ENCODE measurements at regions not wholly inside any gene's neighbourhood (a gene's known extent, or its start where the extent isn't known, plus 50 kb on each side); places are given as distances from the start of the nearest gene placed in this dataset.

GRCh38 chr4:156628858-156629257, 342.7 kb downstream of the PDGFC start:
- Histone ChIP-seq H4K20me1 (replicated peaks; ENCODE audit: control insufficient read depth, extremely low read depth, insufficient read depth, low read length) (no peaks in the 10 kb centered on the region), H3K9me3 (replicated peaks; ENCODE audit: control insufficient read depth, insufficient read depth, low read length) (no peaks in the 10 kb centered on the region), H3K9me1 (replicated peaks; ENCODE audit: control insufficient read depth, extremely low read depth, insufficient read depth, low read length) (no peaks in the 10 kb centered on the region), H3K27ac (ENCODE audit: insufficient read depth, low read depth, low read length) (no peak overlapping the region), H3K9ac (replicated peaks; ENCODE audit: extremely low read depth, insufficient read depth, low read length) (no peak overlapping the region), H3K27me3 (ENCODE audit: control insufficient read depth in 2 of 2, insufficient read depth in 2 of 2, low read length in 2 of 2) (no peaks in the 10 kb centered on the region), H3K4me1 (ENCODE audit: control insufficient read depth, extremely low read depth, insufficient read depth, low read length) (no peaks in the 10 kb centered on the region), H3K4me2 (ENCODE audit: insufficient read depth, low read length) (no peak overlapping the region), H3K36me3 (ENCODE audit: control insufficient read depth in 2 of 2, extremely low read depth in 1 of 2, insufficient read depth in 2 of 2, low read length in 2 of 2) (no peaks in the 10 kb centered on the region), H3K4me3 (replicated peaks in 1 of 3; ENCODE audit: insufficient read depth in 1 of 3, low read depth in 1 of 3, low read length in 3 of 3) (no peak overlapping the region), H3K79me2 (ENCODE audit: control insufficient read depth, insufficient read depth, low read length) (no peaks in the 10 kb centered on the region), H2AFZ (ENCODE audit: low read depth, low read length) (no peak overlapping the region)
- dilution Hi-C loops (cut with MboI; ENCODE audit: extremely low pct_ligation_motif_present, low sequenced_read_pairs): no loop called here
- DNase-seq (ENCODE audit: low read depth, low spot score) (no peak), FAIRE-seq (no peak)
- BruUV-seq (replicated peaks): no TSS peak
- TF ChIP-seq FOS (IDR thresholded peaks at IDR 0.05; ENCODE audit: borderline replicate concordance, insufficient read depth, low read length): no peak
- TF ChIP-seq JUN (IDR thresholded peaks at IDR 0.05; ENCODE audit: borderline replicate concordance, insufficient read depth, insufficient read length, low read depth): no peak
- TF ChIP-seq GATA2 (IDR thresholded peaks at IDR 0.05; ENCODE audit: insufficient read depth, insufficient read length, low read depth, low read length): no peak
- TF ChIP-seq POLR2AphosphoS5 (IDR thresholded peaks at IDR 0.05; ENCODE audit: insufficient read depth, low read depth, low read length): no peak
- TF ChIP-seq EZH2 (IDR thresholded peaks at IDR 0.05; ENCODE audit: borderline replicate concordance, low read depth, low read length, severe bottlenecking): no peak
- TF ChIP-seq, protein P1, sequence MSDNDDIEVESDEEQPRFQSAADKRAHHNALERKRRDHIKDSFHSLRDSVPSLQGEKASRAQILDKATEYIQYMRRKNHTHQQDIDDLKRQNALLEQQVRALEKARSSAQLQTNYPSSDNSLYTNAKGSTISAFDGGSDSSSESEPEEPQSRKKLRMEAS (IDR thresholded peaks at IDR 0.05; ENCODE audit: insufficient read depth, insufficient read length): no peak
- intact Hi-C loops (cut with micrococcal nuclease): no loop called here
- POLR2A ChIA-PET: no interaction called here
- CTCF ChIA-PET: interaction anchor here (0.7 to 1.2 kb wide), 2 partner anchors 11 to 340 kb away, joined by 3 read pairs; no protein-coding TSS in a partner anchor

DNA sequence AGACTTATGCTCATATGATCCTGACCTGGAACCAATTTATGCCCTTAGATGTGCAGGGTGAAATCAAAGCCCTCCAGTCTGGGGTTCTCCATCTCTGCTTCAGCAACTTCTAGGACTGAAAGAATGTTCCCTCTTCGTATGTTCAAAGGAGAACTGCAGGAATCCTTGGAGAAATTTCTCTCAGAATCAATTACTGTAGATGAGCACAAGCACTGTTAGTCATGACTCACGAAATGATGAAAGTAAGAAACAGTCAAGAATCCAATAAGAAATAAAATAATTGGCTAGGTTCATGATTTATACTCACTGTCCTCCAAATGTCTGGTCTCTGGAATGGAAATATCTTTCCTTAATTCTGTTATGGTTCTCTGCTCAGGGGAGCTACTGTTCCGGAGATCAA, 348.2 kb downstream of the PDGFC start:
- H3K9ac ChIP-seq (replicated peaks; ENCODE audit: extremely low read depth, insufficient read depth, low read length): no peak overlapping the region
- intact Hi-C loops (cut with micrococcal nuclease): no loop called here
- no peak overlapping the region for H2AFZ ChIP-seq (ENCODE audit: low read depth, low read length)
- CTCF ChIA-PET: no interaction called here
- peak; percentile 12 for FAIRE-seq
- no peak for DNase-seq (ENCODE audit: low read depth, low spot score)
- H3K4me2 ChIP-seq (ENCODE audit: insufficient read depth, low read length): no peak overlapping the region
- no peaks in the 10 kb centered on the region for H4K20me1 ChIP-seq (replicated peaks; ENCODE audit: control insufficient read depth, extremely low read depth, insufficient read depth, low read length)
- no peaks in the 10 kb centered on the region for H3K79me2 ChIP-seq (ENCODE audit: control insufficient read depth, insufficient read depth, low read length)
- no peak overlapping the region for H3K4me3 ChIP-seq (replicated peaks in 1 of 3; ENCODE audit: insufficient read depth in 1 of 3, low read depth in 1 of 3, low read length in 3 of 3)
- H3K9me3 ChIP-seq (replicated peaks; ENCODE audit: control insufficient read depth, insufficient read depth, low read length): no peaks in the 10 kb centered on the region
- no peaks in the 10 kb centered on the region for H3K27me3 ChIP-seq (ENCODE audit: control insufficient read depth in 2 of 2, insufficient read depth in 2 of 2, low read length in 2 of 2)
- no peak overlapping the region for H3K27ac ChIP-seq (ENCODE audit: insufficient read depth, low read depth, low read length)
- no peaks in the 10 kb centered on the region for H3K4me1 ChIP-seq (ENCODE audit: control insufficient read depth, extremely low read depth, insufficient read depth, low read length)
- TF ChIP-seq POLR2AphosphoS5 (IDR thresholded peaks at IDR 0.05; ENCODE audit: insufficient read depth, low read depth, low read length) (no peak), GATA2 (IDR thresholded peaks at IDR 0.05; ENCODE audit: insufficient read depth, insufficient read length, low read depth, low read length) (no peak), EZH2 (IDR thresholded peaks at IDR 0.05; ENCODE audit: borderline replicate concordance, low read depth, low read length, severe bottlenecking) (no peak), MYC (IDR thresholded peaks at IDR 0.05; ENCODE audit: low read depth, low read length) (no peak), FOS (IDR thresholded peaks at IDR 0.05; ENCODE audit: borderline replicate concordance, insufficient read depth, low read length) (no peak), CTCF (IDR thresholded peaks at IDR 0.05; ENCODE audit: extremely low read depth in 1 of 2, insufficient read depth in 1 of 2, low read depth in 1 of 2, low read length in 2 of 2) (no peak), POLR2A (IDR thresholded peaks at IDR 0.05; ENCODE audit: low read depth, low read length) (no peak), JUN (IDR thresholded peaks at IDR 0.05; ENCODE audit: borderline replicate concordance, insufficient read depth, insufficient read length, low read depth) (no peak)
- TF ChIP-seq, protein P1 (IDR thresholded peaks at IDR 0.05; ENCODE audit: insufficient read depth, insufficient read length): no peak
- H3K9me1 ChIP-seq (replicated peaks; ENCODE audit: control insufficient read depth, extremely low read depth, insufficient read depth, low read length): no peaks in the 10 kb centered on the region
- H3K36me3 ChIP-seq (ENCODE audit: control insufficient read depth in 2 of 2, extremely low read depth in 1 of 2, insufficient read depth in 2 of 2, low read length in 2 of 2): no peaks in the 10 kb centered on the region
- BruUV-seq (replicated peaks): no TSS peak
- POLR2A ChIA-PET: no interaction called here
- dilution Hi-C loops (cut with MboI; ENCODE audit: extremely low pct_ligation_motif_present, low sequenced_read_pairs): no loop called here

All from endothelial cell of umbilical vein (primary cell).